ENCODE measurements at regions not wholly inside any gene's neighbourhood (a gene's known extent, or its start where the extent isn't known, plus 50 kb on each side); places are given as distances from the start of the nearest gene placed in this dataset.
"Not testable (repeated sequence)": the region's sequence is repeated elsewhere in the genome, so short reads cannot be mapped to it uniquely, and the experiment has no call there.

GRCh38 chr2:72027426-72028161 lies 120.1 kb downstream of the CYP26B1 start:
- Mint-ChIP-seq H3K27ac (ENCODE audit: unreplicated experiment) (no peak overlapping the region), H3K36me3 (ENCODE audit: unreplicated experiment) (peaks cover 3% of the 10 kb centered on the region), H3K4me3 (ENCODE audit: unreplicated experiment) (no peak overlapping the region), H3K27me3 (ENCODE audit: unreplicated experiment) (no peaks in the 10 kb centered on the region), H3K4me1 (ENCODE audit: low read depth, unreplicated experiment) (no peaks in the 10 kb centered on the region), H3K9me3 (ENCODE audit: unreplicated experiment) (peaks cover 2% of the 10 kb centered on the region)
- peak; percentile 4 for DNase-seq
- no peak for TF ChIP-seq CTCF (IDR thresholded peaks at IDR 0.05; ENCODE audit: partially characterized antibody, unreplicated experiment)

GRCh38 chr2:72026819-72027425 lies 120.7 kb downstream of the CYP26B1 start:
- peaks cover 2% of the 10 kb centered on the region for H3K9me3 Mint-ChIP-seq (ENCODE audit: unreplicated experiment)
- TF ChIP-seq CTCF (IDR thresholded peaks at IDR 0.05; ENCODE audit: partially characterized antibody, unreplicated experiment), result no peak
- H3K27ac Mint-ChIP-seq (ENCODE audit: unreplicated experiment), result no peak overlapping the region
- H3K4me1 Mint-ChIP-seq (ENCODE audit: low read depth, unreplicated experiment), result no peaks in the 10 kb centered on the region
- peaks cover 3% of the 10 kb centered on the region for H3K36me3 Mint-ChIP-seq (ENCODE audit: unreplicated experiment)
- no peak overlapping the region for H3K4me3 Mint-ChIP-seq (ENCODE audit: unreplicated experiment)
- no peaks in the 10 kb centered on the region for H3K27me3 Mint-ChIP-seq (ENCODE audit: unreplicated experiment)
- peak; percentile 2 for DNase-seq

GRCh38 chr2:72024451-72025175 lies 123.0 kb downstream of the CYP26B1 start:
- TF ChIP-seq CTCF (IDR thresholded peaks at IDR 0.05; ENCODE audit: partially characterized antibody, unreplicated experiment), result no peak
- Mint-ChIP-seq H3K27me3 (ENCODE audit: unreplicated experiment) (no peaks in the 10 kb centered on the region), H3K4me3 (ENCODE audit: unreplicated experiment) (no peak overlapping the region), H3K9me3 (ENCODE audit: unreplicated experiment) (peaks cover 2% of the 10 kb centered on the region), H3K4me1 (ENCODE audit: low read depth, unreplicated experiment) (no peaks in the 10 kb centered on the region), H3K36me3 (ENCODE audit: unreplicated experiment) (peaks cover 3% of the 10 kb centered on the region), H3K27ac (ENCODE audit: unreplicated experiment) (no peak overlapping the region)
- DNase-seq, result peak; percentile 7

- no peaks in the 10 kb centered on the region for H3K9me3 Mint-ChIP-seq (ENCODE audit: unreplicated experiment)
- TF ChIP-seq CTCF (IDR thresholded peaks at IDR 0.05; ENCODE audit: partially characterized antibody, unreplicated experiment), result no peak
- H3K36me3 Mint-ChIP-seq (ENCODE audit: unreplicated experiment), result peaks cover 3% of the 10 kb centered on the region
- H3K4me3 Mint-ChIP-seq (ENCODE audit: unreplicated experiment), result no peak overlapping the region
- H3K27ac Mint-ChIP-seq (ENCODE audit: unreplicated experiment), result no peak overlapping the region
- peak; percentile 1 for DNase-seq
- H3K27me3 Mint-ChIP-seq (ENCODE audit: unreplicated experiment), result no peaks in the 10 kb centered on the region
- H3K4me1 Mint-ChIP-seq (ENCODE audit: low read depth, unreplicated experiment), result no peaks in the 10 kb centered on the region
These were observed 123.8 kb downstream of the CYP26B1 start for GRCh38 chr2:72023678-72024390.

GRCh38 chr2:72021371-72021770 lies 126.3 kb downstream of the CYP26B1 start:
- H3K27ac Mint-ChIP-seq (ENCODE audit: unreplicated experiment); H3K27me3 Mint-ChIP-seq (ENCODE audit: unreplicated experiment); H3K36me3 Mint-ChIP-seq (ENCODE audit: unreplicated experiment); H3K4me3 Mint-ChIP-seq (ENCODE audit: unreplicated experiment); H3K4me1 Mint-ChIP-seq (ENCODE audit: low read depth, unreplicated experiment); H3K9me3 Mint-ChIP-seq (ENCODE audit: unreplicated experiment): not testable (repeated sequence)
- peak; percentile 1 for DNase-seq
